LNCAP (cell line): ENCODE measurements at regions not wholly inside any gene's neighbourhood (a gene's known extent, or its start where the extent isn't known, plus 50 kb on each side); places are given as distances from the start of the nearest gene placed in this dataset.

Experiments used
- CTCF ChIP-seq: fragments of 450-650 bp; IDR thresholded peaks from 2 replicates; pipeline ENCODE4 v1.5.1; 2017; ENCODE audit warnings: mild to moderate bottlenecking

- TF ChIP-seq CTCF = no peak
Measured at GRCh38 chr6:114735025-114735735, 392.4 kb upstream of the HS3ST5 start.

- TF ChIP-seq CTCF = no peak
Measured at GRCh38 chr6:114733596-114733995, 390.8 kb upstream of the HS3ST5 start.

GRCh38 chr6:114718716-114719270, 376.0 kb upstream of the HS3ST5 start:
- no peak for TF ChIP-seq CTCF

GRCh38 chr6:114718186-114718585, 375.4 kb upstream of the HS3ST5 start:
- no peak for TF ChIP-seq CTCF

GRCh38 chr6:114714836-114715507, 372.1 kb upstream of the HS3ST5 start:
- no peak for TF ChIP-seq CTCF

- TF ChIP-seq CTCF = no peak
Measured at GRCh38 chr6:114713690-114714089, 370.9 kb upstream of the HS3ST5 start.

- no peak for TF ChIP-seq CTCF
Measured at GRCh38 chr6:114712129-114712662, 369.4 kb upstream of the HS3ST5 start.
